Ecto neural progenitor cell (in vitro differentiated cells): ENCODE measurements at regions not wholly inside any gene's neighbourhood (a gene's known extent, or its start where the extent isn't known, plus 50 kb on each side); places are given as distances from the start of the nearest gene placed in this dataset.

Experiments
- DNase-seq: peaks from one replicate; pipeline ENCODE4 v3.0.0-alpha.2; 2018; ENCODE audit warnings: low spot score

DNA sequence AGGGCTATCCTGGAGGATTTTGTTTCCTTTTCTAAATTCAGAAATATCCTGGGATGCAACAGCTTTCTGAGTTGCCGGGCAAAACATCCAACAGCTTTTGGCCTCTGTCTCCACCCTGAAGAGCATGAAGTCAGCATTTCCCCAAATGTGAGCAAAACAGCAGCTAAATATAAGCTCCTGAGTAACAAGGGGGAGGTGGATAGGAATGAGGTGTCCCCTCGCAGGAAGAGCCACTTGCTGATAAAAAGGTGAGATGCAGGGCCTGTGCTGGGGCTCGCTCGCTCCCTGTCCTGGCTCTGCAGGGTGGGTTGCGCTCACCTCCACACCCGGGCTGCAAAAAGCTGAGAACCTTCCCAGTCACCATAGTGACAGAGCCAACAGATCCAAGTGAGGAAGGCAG is 264.3 kb downstream of the ZEB1 start:
- DNase-seq: no peak

DNA sequence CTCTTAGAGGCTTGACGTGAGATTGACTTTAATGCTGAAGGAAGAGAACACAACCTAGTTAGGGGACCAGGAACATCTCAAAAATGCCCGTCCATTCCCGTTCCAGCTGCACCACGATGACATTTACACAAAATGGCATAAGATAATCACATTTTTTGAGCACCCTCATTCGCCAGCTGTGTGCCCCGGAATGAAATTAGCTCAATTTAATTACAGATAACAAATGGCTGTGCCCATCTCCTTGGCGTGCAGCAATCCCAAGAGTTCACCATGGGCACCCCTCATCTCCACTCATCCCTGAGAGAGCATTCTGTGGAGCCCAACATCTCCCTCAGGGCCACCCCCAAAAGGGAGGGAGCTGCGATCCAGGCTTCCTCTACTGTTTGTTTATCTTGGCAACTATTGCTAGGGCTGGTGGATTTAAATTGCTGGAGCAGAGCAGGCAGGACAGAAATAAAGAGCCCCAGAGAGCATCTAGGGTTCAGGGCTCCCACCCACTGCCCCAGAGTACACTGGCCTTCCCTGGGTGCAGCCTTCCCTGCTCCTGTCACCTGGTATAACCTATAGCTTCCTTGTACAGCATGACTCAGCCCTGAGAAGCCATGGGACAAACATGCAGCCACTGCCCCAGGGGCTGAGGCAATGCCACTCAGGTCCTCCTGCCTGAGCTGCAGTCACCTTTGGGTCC is 263.5 kb downstream of the ZEB1 start:
- no peak for DNase-seq

DNA sequence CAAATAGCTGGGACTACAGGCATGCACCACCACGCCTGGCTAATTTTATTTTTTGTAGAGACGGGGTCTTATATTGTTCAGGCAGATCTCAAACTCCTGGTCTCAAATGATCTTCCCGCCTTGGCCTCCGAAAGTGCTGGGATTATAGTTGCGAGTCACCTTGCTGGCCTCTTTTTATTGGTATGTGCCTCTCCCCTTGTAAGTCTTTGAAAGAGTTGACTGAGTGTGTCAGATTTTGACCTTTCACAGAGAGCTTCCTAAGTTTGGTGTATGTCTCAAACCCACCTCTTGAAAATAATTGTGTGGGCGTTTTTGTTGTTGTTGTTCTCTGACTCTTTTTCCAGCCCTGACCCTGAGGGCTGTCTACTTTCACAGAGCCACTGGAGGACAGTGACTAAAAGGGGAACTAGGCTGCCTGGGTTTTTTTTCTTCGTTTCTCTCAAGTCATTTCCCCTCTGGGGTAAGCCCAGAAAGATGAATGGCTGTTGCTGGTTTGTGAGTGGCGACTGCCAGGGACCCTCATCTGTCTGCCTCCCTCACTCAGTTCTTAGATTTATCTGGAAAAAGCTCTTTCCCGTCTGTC is 262.8 kb downstream of the ZEB1 start:
- DNase-seq: no peak

DNA sequence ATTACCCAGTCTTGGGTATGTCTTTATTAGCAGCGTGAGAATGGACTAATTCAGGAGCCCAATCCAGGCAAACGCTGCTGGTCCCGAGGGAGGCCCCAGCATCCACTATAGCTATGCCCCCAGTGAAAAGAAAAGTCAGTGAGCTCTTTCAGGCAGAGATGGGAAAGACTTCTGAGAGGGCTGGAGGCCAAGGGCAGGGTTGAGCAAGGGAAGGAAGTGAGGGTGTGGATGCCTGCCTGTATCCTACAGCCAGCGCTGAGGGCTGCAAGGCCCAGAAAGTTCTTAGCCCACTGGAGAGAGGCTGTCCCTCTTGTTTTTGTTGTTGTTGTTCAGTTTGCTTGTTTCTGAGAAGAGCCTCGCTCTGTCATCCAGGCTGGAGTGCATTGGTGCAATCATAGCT is 261.6 kb downstream of the ZEB1 start:
- no peak for DNase-seq
